ENCODE measurements at regions not wholly inside any gene's neighbourhood (a gene's known extent, or its start where the extent isn't known, plus 50 kb on each side); places are given as distances from the start of the nearest gene placed in this dataset.
"Not testable (repeated sequence)": the region's sequence is repeated elsewhere in the genome, so short reads cannot be mapped to it uniquely, and the experiment has no call there.

- H3K27ac Mint-ChIP-seq = peak overlapping the region; percentile 7 to 92 (median 90)
- peaks cover 50 to 67% (median 59%) of the 10 kb centered on the region in 3 donors for H3K4me1 Mint-ChIP-seq
- H3K27me3 Mint-ChIP-seq = no peaks in the 10 kb centered on the region
- peaks cover 22% of the 10 kb centered on the region for H3K36me3 Mint-ChIP-seq
- H3K9me3 Mint-ChIP-seq = peaks cover 3 to 14% (median 10%) of the 10 kb centered on the region in 3 donors
- peak overlapping the region; percentile 10 to 84 (median 70) for H3K4me3 Mint-ChIP-seq
Measured at GRCh38 chr3:4071481-4072184, 231.5 kb upstream of the SETMAR start.

GRCh38 chr3:4077278-4077677 is 225.9 kb upstream of the SETMAR start:
- Mint-ChIP-seq H3K4me1 (peaks cover 25 to 42% (median 38%) of the 10 kb centered on the region in 3 donors), H3K36me3 (peaks cover 16% of the 10 kb centered on the region), H3K9me3 (peaks cover 3 to 12% (median 10%) of the 10 kb centered on the region in 3 donors)
- H3K4me3 Mint-ChIP-seq, H3K27ac Mint-ChIP-seq, H3K27me3 Mint-ChIP-seq: not testable (repeated sequence)

GRCh38 chr3:4077950-4078349 is 225.2 kb upstream of the SETMAR start:
- H3K9me3 Mint-ChIP-seq = peaks cover under 1 to 10% (median 5%) of the 10 kb centered on the region in 3 donors
- no peak overlapping the region for H3K27ac Mint-ChIP-seq
- H3K4me3 Mint-ChIP-seq = no peak overlapping the region
- peaks cover 20 to 35% (median 32%) of the 10 kb centered on the region in 3 donors for H3K4me1 Mint-ChIP-seq
- no peaks in the 10 kb centered on the region for H3K27me3 Mint-ChIP-seq
- peaks cover 9% of the 10 kb centered on the region for H3K36me3 Mint-ChIP-seq

- H3K27me3 Mint-ChIP-seq = no peaks in the 10 kb centered on the region
- H3K4me3 Mint-ChIP-seq = peak overlapping the region in 1 of 4 donors; percentile 23
- peaks cover 0 to 7% (median 4%) of the 10 kb centered on the region in 3 donors for H3K9me3 Mint-ChIP-seq
- peaks cover 17 to 27% (median 23%) of the 10 kb centered on the region in 3 donors for H3K4me1 Mint-ChIP-seq
- peaks cover 9% of the 10 kb centered on the region for H3K36me3 Mint-ChIP-seq
- H3K27ac Mint-ChIP-seq = peak overlapping the region in 1 of 3 donors; percentile 32
Measured at GRCh38 chr3:4078903-4079302, 224.3 kb upstream of the SETMAR start.

- H3K36me3 Mint-ChIP-seq = peaks cover 2% of the 10 kb centered on the region
- peaks cover 11 to 26% (median 19%) of the 10 kb centered on the region in 3 donors for H3K4me1 Mint-ChIP-seq
- H3K9me3 Mint-ChIP-seq = peaks cover 0 to 4% (median 0%) of the 10 kb centered on the region in 3 donors
- H3K27ac Mint-ChIP-seq = no peak overlapping the region
- peak overlapping the region in 1 of 4 donors; percentile 23 for H3K4me3 Mint-ChIP-seq
- no peaks in the 10 kb centered on the region for H3K27me3 Mint-ChIP-seq
Measured at GRCh38 chr3:4079339-4080195, 223.6 kb upstream of the SETMAR start.

GRCh38 chr3:4083225-4084015 is 219.7 kb upstream of the SETMAR start:
- Mint-ChIP-seq H3K4me1 (peaks cover 6 to 12% (median 11%) of the 10 kb centered on the region in 3 donors), H3K9me3 (peaks cover 0 to 3% (median 0%) of the 10 kb centered on the region in 3 donors), H3K27me3 (no peaks in the 10 kb centered on the region), H3K4me3 (no peak overlapping the region), H3K36me3 (peaks cover 2% of the 10 kb centered on the region), H3K27ac (no peak overlapping the region)

GRCh38 chr3:4084271-4084670 is 218.9 kb upstream of the SETMAR start:
- Mint-ChIP-seq H3K27ac (no peak overlapping the region), H3K4me1 (peaks cover 0 to 6% (median 4%) of the 10 kb centered on the region in 3 donors), H3K4me3 (no peak overlapping the region), H3K36me3 (no peaks in the 10 kb centered on the region), H3K9me3 (peaks cover 0 to 3% (median 0%) of the 10 kb centered on the region in 3 donors), H3K27me3 (no peaks in the 10 kb centered on the region)

GRCh38 chr3:4086662-4087061 is 216.5 kb upstream of the SETMAR start:
- H3K27ac Mint-ChIP-seq, H3K27me3 Mint-ChIP-seq, H3K9me3 Mint-ChIP-seq, H3K4me1 Mint-ChIP-seq, H3K4me3 Mint-ChIP-seq, H3K36me3 Mint-ChIP-seq: not testable (repeated sequence)

GRCh38 chr3:4091786-4092185 is 211.4 kb upstream of the SETMAR start:
- no peaks in the 10 kb centered on the region for H3K4me1 Mint-ChIP-seq
- H3K36me3 Mint-ChIP-seq = peaks cover 1% of the 10 kb centered on the region
- no peaks in the 10 kb centered on the region for H3K27me3 Mint-ChIP-seq
- H3K9me3 Mint-ChIP-seq = peaks cover 0 to 2% (median 0%) of the 10 kb centered on the region in 3 donors
- no peak overlapping the region for H3K4me3 Mint-ChIP-seq
- no peak overlapping the region for H3K27ac Mint-ChIP-seq

GRCh38 chr3:4097801-4098200 is 205.4 kb upstream of the SETMAR start:
- H3K27ac Mint-ChIP-seq = no peak overlapping the region
- H3K4me1 Mint-ChIP-seq = peaks cover 0 to 5% (median 1%) of the 10 kb centered on the region in 3 donors
- peaks cover 2 to 18% (median 10%) of the 10 kb centered on the region in 3 donors for H3K9me3 Mint-ChIP-seq
- H3K4me3 Mint-ChIP-seq = no peak overlapping the region
- peaks cover 3% of the 10 kb centered on the region for H3K36me3 Mint-ChIP-seq
- peaks cover 2% of the 10 kb centered on the region for H3K27me3 Mint-ChIP-seq

- Mint-ChIP-seq H3K4me3 (peak overlapping the region in 1 of 4 donors; percentile 70), H3K27ac (no peak overlapping the region), H3K27me3 (peaks cover 5% of the 10 kb centered on the region), H3K9me3 (peaks cover 2 to 18% (median 10%) of the 10 kb centered on the region in 3 donors), H3K36me3 (peaks cover 2% of the 10 kb centered on the region), H3K4me1 (peaks cover 0 to 5% (median 1%) of the 10 kb centered on the region in 3 donors)
Measured at GRCh38 chr3:4099607-4100006, 203.6 kb upstream of the SETMAR start.

GRCh38 chr3:4107430-4107829 is 195.7 kb upstream of the SETMAR start:
- H3K27me3 Mint-ChIP-seq = peaks cover 2% of the 10 kb centered on the region
- no peak overlapping the region for H3K27ac Mint-ChIP-seq
- peaks cover 0 to 1% (median 0%) of the 10 kb centered on the region in 3 donors for H3K9me3 Mint-ChIP-seq
- H3K4me1 Mint-ChIP-seq = no peaks in the 10 kb centered on the region
- peaks cover 2% of the 10 kb centered on the region for H3K36me3 Mint-ChIP-seq
- no peak overlapping the region for H3K4me3 Mint-ChIP-seq

GRCh38 chr3:4113811-4114522 is 189.2 kb upstream of the SETMAR start:
- Mint-ChIP-seq H3K27ac (no peak overlapping the region), H3K9me3 (peaks cover 0 to 1% (median 0%) of the 10 kb centered on the region in 3 donors), H3K4me3 (no peak overlapping the region), H3K4me1 (peaks cover 0 to 5% (median 0%) of the 10 kb centered on the region in 3 donors), H3K27me3 (no peaks in the 10 kb centered on the region), H3K36me3 (peaks cover 3% of the 10 kb centered on the region)

- peaks cover 0 to 1% (median 0%) of the 10 kb centered on the region in 3 donors for H3K4me1 Mint-ChIP-seq
- peaks cover 3% of the 10 kb centered on the region for H3K36me3 Mint-ChIP-seq
- H3K9me3 Mint-ChIP-seq = no peaks in the 10 kb centered on the region
- no peak overlapping the region for H3K27ac Mint-ChIP-seq
- no peaks in the 10 kb centered on the region for H3K27me3 Mint-ChIP-seq
- no peak overlapping the region for H3K4me3 Mint-ChIP-seq
Measured at GRCh38 chr3:4119119-4119518, 184.1 kb upstream of the SETMAR start.

All from IgD-negative memory B cell (primary cell).